BJ (cell line): ENCODE measurements at regions not wholly inside any gene's neighbourhood (a gene's known extent, or its start where the extent isn't known, plus 50 kb on each side); places are given as distances from the start of the nearest gene placed in this dataset.

Experiments used
- CTCF ChIA-PET: fragments of 350-600 bp; formaldehyde crosslinking; extraction: SDS; loops from one replicate; lab custom pipeline; 2021; ENCODE audit warnings: antibody characterized with exemption, inconsistent platforms; lab: Yijun Ruan, JAX
- POLR2A ChIA-PET: fragments of 300-600 bp; sonication (Branson Sonifier 250); formaldehyde crosslinking; extraction: SDS; loops from one replicate; lab custom pipeline; 2021; ENCODE audit warnings: antibody characterized with exemption; lab: Charles Lee
- DNase-seq: peaks from one replicate; pipeline ENCODE4 v3.0.0-alpha.2; 2011; ENCODE audit warnings: low read depth
- H3K27me3 ChIP-seq: 2 replicates; pipeline ENCODE4 v1.6.0; 2011; ENCODE audit warnings: low read length; ENCODE audit not compliant: control insufficient read depth, insufficient read depth
- H3K36me3 ChIP-seq: 2 replicates; pipeline ENCODE4 v1.5.1; 2011; ENCODE audit warnings: low read length; ENCODE audit not compliant: control insufficient read depth, insufficient read depth
- H3K4me3 ChIP-seq: 2 replicates; pipeline ENCODE4 v1.5.1; 2011; ENCODE audit warnings: low read depth, mild to moderate bottlenecking, control low read depth, low read length
- TF ChIP-seq, protein P1 (sequence below): IDR thresholded peaks from 2 replicates; pipeline ENCODE4 v1.5.1; 2011; ENCODE audit warnings: low read depth, mild to moderate bottlenecking, control low read depth, inconsistent platforms, low read length, moderate library complexity; ENCODE audit not compliant: insufficient read depth

DNA sequence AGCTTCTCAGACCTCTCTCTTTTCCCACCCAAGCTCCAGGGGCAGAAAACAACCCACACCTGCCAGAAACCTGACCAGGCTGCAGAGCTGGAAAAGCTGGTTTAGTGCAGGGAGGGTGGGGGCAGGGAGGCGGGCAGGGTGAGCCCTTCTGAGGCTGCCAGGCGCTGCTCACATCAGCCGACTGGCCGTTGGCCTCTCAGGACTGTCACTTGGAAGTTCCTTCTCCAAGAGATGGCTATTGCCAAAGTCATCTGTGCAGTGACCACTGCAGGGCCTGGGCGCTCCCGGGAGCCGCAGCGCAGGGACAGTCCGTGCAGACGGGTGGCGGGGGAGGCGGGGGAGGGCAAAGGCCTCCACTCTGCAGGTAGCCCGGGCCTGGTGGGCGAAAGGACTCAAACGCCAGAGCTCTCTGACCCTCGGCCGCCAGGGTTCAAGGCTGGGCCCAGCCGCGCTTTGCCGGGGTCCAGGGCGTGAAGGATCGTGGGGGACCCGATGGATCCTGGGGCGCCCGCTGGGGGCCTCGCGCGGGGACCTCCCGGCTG lies 205.0 kb upstream of the IER5L start:
- ChIA-PET CTCF (interaction anchor here (1.2 to 1.7 kb wide), 2 partner anchors 13 to 113 kb away, joined by 3 read pairs; no protein-coding TSS in a partner anchor), POLR2A (interaction anchor here (0.5 kb wide), 1 partner anchor 63 kb away, joined by 3 read pairs; no protein-coding TSS in a partner anchor)
- peaks cover 1% of the 10 kb centered on the region; the same call in 1 of the 2 replicates for H3K27me3 ChIP-seq
- H3K4me3 ChIP-seq, result peak overlapping the region; percentile 39
- TF ChIP-seq, protein P1, sequence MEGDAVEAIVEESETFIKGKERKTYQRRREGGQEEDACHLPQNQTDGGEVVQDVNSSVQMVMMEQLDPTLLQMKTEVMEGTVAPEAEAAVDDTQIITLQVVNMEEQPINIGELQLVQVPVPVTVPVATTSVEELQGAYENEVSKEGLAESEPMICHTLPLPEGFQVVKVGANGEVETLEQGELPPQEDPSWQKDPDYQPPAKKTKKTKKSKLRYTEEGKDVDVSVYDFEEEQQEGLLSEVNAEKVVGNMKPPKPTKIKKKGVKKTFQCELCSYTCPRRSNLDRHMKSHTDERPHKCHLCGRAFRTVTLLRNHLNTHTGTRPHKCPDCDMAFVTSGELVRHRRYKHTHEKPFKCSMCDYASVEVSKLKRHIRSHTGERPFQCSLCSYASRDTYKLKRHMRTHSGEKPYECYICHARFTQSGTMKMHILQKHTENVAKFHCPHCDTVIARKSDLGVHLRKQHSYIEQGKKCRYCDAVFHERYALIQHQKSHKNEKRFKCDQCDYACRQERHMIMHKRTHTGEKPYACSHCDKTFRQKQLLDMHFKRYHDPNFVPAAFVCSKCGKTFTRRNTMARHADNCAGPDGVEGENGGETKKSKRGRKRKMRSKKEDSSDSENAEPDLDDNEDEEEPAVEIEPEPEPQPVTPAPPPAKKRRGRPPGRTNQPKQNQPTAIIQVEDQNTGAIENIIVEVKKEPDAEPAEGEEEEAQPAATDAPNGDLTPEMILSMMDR, result 0 out of 2 replicates have a peak, but pooled peaks have one; percentile 1
- no peak for DNase-seq
- H3K36me3 ChIP-seq, result no peaks in the 10 kb centered on the region

DNA sequence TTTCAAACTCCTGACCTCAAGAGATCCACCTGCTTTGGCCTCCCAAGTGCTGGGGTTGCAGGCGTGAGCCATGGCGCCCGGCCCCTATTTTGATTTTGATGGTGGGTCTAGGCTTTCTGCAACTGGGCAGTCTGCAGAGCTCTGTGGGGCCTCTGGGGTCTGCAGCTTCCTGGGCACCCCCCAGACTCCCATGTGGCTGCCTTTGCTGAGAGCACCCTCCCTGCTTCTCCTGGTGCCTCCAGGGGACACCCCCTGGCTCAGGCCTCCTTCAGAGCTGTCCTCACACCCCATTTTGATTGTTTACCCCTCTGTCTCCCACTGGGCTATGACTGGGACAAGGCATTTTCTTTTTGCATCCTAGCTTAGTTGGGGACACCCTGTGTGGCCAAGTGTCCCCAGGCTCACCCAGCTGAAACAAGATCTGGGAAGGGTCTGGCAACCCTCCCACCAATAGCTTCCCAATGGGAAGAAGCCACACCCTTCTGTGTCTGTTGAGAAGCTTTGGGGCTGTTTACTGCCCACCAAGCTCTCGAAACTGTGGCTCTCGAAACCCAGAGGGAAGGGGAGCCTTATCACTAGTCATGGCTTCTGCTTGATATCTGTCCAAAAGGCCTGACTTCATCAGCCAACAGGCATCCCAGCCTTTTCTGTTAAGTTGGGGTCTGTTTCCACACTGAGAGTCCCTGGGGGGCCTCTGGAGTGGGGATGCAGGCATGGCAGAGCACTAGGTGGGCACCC lies 204.4 kb upstream of the IER5L start:
- Histone ChIP-seq H3K4me3 (no peak overlapping the region), H3K36me3 (no peaks in the 10 kb centered on the region), H3K27me3 (peaks cover 1% of the 10 kb centered on the region)
- no peak for DNase-seq
- ChIA-PET CTCF (interaction anchor here (0.7 to 1.7 kb wide), 4 partner anchors 10 to 113 kb away, joined by 3 read pairs; no protein-coding TSS in a partner anchor), POLR2A (interaction anchor here (0.5 kb wide), 1 partner anchor 62 kb away, joined by 3 read pairs; no protein-coding TSS in a partner anchor)
- TF ChIP-seq, protein P1, result no peak

DNA sequence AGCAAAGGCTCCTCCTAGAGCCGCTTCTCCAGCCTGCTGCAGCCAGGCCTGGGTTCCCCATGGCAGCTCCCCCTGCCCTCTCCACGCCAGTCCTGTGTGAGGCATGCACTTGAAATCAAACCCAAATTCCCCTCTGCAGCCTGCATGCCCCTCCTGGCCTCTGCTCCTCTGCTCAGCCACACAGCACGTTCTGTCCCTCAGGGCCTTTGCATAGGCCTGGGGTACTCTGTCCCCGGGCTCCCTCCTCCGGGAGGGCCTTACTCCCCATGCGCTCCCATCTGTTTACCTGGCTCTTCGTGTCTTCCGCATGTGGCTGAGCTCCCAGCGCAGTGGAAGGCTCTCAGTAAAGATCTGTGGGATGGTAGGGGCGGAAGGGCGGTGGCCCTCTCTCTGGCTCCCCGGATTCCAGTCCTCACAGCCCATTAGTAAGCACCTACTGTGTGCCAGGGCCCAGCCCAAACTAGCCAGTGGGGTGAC lies 203.5 kb upstream of the IER5L start:
- DNase-seq, result no peak
- CTCF ChIA-PET, result interaction anchor here (0.7 to 1.2 kb wide), 3 partner anchors 9 to 56 kb away, joined by 3 read pairs; no protein-coding TSS in a partner anchor
- TF ChIP-seq, protein P1, result no peak
- Histone ChIP-seq H3K27me3 (peaks cover 1% of the 10 kb centered on the region), H3K4me3 (no peak overlapping the region), H3K36me3 (no peaks in the 10 kb centered on the region)
- POLR2A ChIA-PET, result no interaction called here

DNA sequence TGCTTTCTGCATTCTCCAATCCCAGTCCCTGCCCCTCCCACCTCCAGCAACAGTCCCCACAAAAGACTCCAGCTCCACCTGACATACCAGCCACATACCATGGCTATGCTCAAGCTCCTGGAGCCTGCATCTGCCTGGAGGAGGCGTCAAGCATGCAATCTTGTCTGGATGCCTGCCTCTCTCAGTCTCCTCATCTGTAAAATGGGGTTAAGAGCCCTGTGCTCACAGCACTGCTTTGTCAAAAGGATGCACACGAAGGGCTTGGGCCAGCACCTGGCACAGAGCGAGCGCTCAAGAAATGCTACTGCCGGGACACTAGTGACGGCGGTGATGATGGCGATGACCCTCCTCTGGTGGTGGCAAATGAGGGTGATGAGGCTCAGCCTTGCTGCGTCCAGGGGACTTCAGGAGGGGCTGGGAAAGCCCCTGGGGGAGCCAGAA lies 202.9 kb upstream of the IER5L start:
- Histone ChIP-seq H3K27me3 (peaks cover 1% of the 10 kb centered on the region), H3K4me3 (no peak overlapping the region), H3K36me3 (no peaks in the 10 kb centered on the region)
- ChIA-PET CTCF (interaction anchor here (0.9 kb wide), 1 partner anchor 9 kb away, joined by 3 read pairs; no protein-coding TSS in a partner anchor), POLR2A (no interaction called here)
- TF ChIP-seq, protein P1, result no peak
- no peak for DNase-seq

DNA sequence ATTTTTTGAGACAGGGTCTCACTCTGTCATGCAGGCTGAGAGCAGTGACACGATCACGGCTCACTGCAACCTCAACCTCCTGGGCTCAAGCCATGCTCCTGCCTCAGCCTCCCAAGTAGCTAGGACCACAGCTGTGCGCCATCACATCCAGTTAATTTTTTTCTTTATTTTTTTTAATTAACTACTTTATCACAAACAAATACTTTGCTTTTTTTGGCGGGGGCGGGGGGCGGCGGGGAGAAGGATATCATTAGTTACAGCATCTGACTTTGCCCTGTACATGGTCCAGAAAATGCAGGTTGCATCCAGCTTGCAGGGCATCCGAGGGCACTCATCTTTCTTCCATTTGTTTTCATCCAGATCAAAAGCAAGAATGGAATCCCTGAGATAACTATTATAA lies 201.8 kb upstream of the IER5L start:
- Histone ChIP-seq H3K27me3 (peaks cover 1% of the 10 kb centered on the region), H3K4me3 (no peak overlapping the region), H3K36me3 (no peaks in the 10 kb centered on the region)
- ChIA-PET POLR2A (no interaction called here), CTCF (no interaction called here)
- TF ChIP-seq, protein P1, result no peak
- no peak for DNase-seq
